HG02973 (cell line): ENCODE measurements at regions not wholly inside any gene's neighbourhood (a gene's known extent, or its start where the extent isn't known, plus 50 kb on each side); places are given as distances from the start of the nearest gene placed in this dataset.
A peak's percentile ranks its signal among the peaks of the same experiment; 100 is the strongest.

Experiments used
- ATAC-seq: cut with Tn5 transposase; IDR thresholded peaks from one replicate; pipeline ENCODE4 v1.9.1; 2021; ENCODE audit warnings: moderate library complexity; ENCODE audit not compliant: unreplicated experiment

GRCh38 chr12:30828686-30829085 lies 73.9 kb upstream of the CAPRIN2 start:
- ATAC-seq, result no peak

DNA sequence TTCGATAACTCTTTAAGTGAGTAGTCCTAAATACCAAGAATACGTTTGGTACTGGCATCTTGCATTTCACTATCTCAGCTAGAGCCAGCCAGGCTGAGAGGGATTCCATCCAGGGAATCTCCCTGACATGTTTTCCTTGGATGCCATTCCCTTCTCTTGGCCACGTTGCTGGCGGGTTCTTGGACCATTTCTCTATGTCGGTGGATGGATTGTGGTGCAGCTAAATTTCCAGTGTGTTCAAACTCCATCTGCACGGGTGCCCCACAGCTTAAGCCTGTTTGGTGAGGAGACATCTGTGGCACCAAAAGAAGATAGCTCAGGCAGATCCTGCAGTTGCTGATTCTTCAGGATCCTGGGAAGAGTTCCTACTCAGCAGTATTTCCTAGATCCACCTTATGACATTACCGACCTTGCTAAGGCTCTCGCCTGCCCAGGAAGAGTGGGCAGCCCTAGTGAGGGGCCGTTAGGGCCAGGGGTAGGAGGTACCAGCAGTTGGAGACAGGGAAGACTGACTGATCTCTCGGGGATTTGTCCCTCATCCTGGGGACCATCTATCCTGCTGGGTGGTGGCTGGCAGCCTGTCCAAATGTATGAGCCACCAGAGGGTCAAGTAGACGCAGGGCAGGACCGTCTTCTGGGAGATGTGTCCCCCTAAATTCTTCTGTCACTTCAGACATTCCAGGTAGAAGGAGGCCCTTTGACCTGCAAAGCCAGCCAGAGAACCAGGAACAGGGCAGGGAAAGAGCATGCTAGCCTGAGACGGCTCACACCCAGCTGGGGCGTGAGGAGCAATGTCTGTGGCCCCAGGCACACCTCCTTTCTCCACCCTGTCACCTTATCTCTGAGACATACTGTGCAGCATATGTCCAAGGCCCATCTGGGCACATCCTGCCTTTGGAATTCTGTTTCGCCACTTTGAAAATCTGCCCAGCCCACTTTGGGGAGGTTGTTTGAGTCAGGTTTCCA lies 72.6 kb upstream of the CAPRIN2 start:
- ATAC-seq, result no peak

- ATAC-seq, result no peak
Measured at GRCh38 chr12:30826276-30826675, 71.5 kb upstream of the CAPRIN2 start.

- ATAC-seq, result no peak
Measured at GRCh38 chr12:30825341-30825740, 70.6 kb upstream of the CAPRIN2 start.

GRCh38 chr12:30824311-30824710 lies 69.6 kb upstream of the CAPRIN2 start:
- no peak for ATAC-seq

GRCh38 chr12:30823764-30824163 lies 69.0 kb upstream of the CAPRIN2 start:
- no peak for ATAC-seq

DNA sequence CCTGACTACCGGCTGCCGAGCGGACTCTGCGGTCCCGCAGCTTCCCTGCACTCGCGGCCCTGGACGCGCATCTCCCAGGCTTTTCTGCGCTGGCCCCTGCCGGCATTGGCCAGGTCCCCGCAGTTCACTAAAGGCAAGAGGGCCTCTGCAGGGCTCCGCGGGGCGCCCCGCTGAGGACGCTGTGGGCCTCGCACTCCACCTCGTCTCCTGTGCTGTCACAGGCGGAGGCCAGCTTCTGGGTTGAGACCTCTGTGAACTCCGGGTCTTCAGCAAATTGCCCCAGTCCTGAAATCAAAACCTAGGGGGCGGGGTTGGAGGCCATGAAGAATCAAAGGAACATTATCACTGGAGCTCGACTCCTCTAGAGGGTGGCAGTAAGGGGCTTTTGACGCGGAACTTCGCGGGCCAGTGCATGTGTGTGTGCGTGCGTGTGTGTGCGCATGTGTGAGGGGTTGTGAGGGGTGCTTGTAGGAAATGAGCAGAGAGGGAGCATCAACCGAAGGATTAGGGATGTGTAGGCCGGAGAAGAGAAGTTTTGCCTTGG lies 68.5 kb upstream of the CAPRIN2 start:
- ATAC-seq, result peak; percentile 33

DNA sequence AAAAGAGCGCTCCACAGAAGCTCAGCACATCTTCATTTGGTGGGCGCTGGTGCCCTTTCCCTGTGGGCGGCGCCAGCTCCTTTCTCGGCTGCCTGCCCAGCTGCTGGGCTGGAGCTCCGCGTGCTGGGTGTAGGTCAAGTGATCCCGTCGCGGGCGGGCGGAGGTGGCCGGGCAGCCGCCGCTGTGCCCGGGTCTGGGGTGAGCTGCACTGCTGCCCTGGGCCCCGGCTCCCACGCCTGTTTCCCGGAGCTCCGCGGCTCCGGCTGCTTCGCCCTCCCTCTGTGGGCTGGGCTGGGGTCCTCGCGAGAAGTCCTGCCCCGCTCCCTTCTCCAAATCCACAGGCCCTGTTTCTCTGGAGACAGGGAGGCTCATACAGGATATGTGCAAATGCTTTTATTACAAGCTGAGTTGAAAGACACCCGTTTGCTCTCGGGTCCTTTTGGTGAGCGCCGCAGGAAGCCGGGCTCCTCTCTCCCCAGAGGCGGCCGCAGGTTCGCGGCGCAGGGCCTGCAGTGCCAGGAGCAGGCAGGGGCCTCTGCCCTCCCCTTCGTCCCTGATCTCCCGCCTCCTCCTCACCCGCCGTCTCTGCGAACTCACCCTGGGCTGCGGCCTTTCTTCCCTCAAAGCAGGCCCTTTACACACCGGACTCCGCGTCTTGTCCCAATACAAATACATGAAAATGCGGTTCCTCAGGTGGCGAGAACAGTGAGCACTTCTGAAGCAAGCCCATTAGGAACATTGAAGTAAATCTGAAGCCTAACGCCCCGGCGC lies 67.8 kb upstream of the CAPRIN2 start:
- peak; percentile 46 for ATAC-seq

DNA sequence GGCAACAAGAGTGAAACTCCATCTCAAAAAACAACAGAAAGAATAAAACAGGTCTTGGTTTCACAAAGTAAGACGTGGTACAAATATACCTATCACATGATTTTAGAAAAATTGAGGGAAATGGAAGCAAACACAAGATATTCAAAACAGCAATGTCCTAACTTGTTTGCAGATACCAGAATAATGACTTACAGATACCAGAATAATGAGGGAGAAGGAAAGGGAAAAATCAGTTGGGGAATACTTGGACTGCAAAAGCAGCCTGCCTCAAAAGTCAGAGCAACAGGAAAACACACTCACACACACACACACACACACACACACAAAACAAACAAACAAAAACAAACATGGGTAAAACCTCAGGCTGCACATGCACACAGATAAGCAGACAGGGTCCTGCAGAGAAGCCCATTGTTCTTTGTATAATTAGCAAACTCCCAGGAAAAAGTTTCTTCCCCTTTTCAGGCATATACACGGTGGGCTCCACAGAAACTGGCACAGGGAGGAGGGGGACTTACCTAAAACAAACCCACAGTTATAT lies 65.7 kb upstream of the CAPRIN2 start:
- no peak for ATAC-seq

- ATAC-seq, result no peak
Measured at GRCh38 chr12:30818562-30818961, 63.8 kb upstream of the CAPRIN2 start.

DNA sequence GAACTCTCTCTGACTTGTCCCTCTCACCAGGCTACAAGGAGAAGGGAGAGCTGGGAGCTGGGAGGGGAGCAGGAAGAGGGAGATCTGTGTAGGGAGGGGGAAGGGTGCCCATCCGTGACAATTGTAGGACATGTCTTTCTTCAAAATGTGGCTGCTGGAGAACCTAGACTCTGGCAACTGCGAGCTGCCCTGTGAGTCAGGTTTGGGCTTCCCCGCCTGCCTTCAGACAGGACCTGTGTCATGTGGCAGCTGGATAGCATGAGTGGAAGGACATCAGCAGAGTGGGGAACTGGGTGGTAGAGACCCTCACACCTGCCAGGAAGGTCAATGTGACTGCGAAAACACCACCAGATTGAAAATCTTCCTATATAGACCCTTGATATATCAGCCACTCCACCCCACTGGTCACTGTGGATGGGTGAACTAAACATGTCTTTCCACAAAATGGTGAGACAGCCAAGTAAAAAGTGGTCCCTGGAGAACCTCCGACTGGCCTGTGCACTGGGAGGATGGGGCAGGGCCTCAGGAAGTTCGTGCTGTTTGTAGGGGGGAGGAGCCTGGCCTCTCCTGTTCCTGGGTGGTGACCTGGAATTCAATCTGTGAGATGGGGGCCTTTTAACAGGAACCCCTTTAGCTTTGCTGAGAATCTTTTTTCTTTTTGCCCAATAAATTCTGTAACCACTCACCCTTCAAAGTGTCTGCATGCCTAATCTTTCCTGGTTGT lies 62.2 kb upstream of the CAPRIN2 start:
- ATAC-seq, result no peak

DNA sequence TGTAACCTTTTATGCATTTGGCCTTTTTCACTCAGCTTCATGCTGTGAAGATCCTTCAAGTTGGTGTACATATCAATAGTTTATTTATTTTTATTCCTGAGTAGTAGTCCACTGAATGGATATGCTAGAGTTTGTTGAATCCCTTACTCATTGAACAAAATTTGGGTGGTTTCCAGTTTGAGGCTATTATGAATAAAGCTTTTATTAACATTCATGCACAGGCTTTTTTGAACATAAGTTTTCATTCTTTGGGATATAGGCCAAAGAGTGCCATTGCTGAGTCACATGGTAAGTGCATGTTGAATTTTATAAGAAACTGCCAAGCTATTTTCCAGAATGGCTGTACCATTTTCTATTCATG lies 59.5 kb upstream of the CAPRIN2 start:
- ATAC-seq, result no peak

DNA sequence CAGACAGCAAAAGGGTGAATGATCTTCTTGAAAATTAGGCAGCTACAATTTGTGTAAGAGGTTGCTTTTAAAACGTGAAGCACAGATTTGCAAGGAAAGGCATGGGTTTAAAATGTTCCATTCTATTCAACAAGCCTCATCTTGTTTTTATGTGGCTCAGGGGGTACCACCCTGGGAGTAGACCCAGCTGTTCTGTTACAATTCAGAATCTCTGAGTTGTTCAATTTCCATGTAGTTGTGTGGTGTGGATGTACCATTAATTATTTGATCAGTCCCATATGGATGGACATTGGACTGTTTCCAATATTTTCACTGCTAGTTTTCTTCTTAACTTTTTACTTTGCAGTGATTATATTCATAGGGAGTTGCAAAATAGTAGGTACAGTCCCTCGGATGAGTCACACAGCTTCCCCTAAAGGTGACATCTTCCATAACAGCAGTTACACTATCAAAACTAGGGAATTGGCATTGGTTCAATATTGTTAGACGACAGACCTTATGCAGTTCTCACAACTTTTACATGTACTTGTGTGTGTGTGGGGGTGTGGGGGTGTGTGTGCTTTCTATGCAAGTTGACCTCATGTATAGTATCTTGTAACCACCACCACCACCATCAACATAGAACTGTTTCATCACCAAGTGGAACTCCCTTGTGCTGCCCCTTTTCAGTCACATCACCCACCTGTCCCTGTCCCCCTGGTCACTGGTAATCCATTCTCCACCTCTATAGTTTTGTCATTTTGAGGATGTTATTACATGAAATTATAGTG lies 59.0 kb upstream of the CAPRIN2 start:
- no peak for ATAC-seq

GRCh38 chr12:30811966-30812365 lies 57.2 kb upstream of the CAPRIN2 start:
- no peak for ATAC-seq

GRCh38 chr12:30810918-30811317 lies 56.2 kb upstream of the CAPRIN2 start:
- ATAC-seq, result no peak

DNA sequence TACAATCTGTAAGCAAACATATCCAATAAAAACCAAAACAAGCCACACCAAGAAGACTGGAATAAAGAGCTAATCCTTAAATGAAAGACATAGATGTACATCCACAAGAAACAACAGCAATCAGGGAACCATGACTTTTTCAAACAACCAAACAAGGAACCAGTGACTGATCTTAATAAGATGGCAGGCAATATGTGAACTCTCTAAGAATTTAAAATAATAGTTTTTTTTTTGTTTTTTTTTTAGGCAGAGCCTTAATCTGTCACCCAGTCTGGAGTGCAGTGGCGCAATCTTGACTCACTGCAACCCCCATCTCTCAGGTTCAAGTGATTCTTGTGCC lies 52.9 kb upstream of the CAPRIN2 start:
- no peak for ATAC-seq

GRCh38 chr12:30806989-30807694 lies 52.4 kb upstream of the CAPRIN2 start:
- ATAC-seq, result no peak

GRCh38 chr12:30805959-30806358 lies 51.2 kb upstream of the CAPRIN2 start:
- no peak for ATAC-seq
